Pancreas (tissue), 10 donors: ENCODE measurements at regions not wholly inside any gene's neighbourhood (a gene's known extent, or its start where the extent isn't known, plus 50 kb on each side); places are given as distances from the start of the nearest gene placed in this dataset.

Source experiments
- ATAC-seq, 4 donors: fragments of 200-7000 bp; cut with Tn5 transposase; one replicate each; pipeline versions ENCODE4 v1.8.0 to v1.9.1; 2020; ENCODE audit warnings: mild to moderate bottlenecking in 4 of 4, moderate library complexity in 4 of 4
- DNase-seq, 6 donors: peaks; one replicate each; pipeline ENCODE4 v3.0.0-alpha.2; 2020
- FAIRE-seq: peaks from 2 replicates; lab custom pipeline; 2012; peaks lifted over from hg19 to GRCh38; lab: Jason Lieb, UNC
- H3K27ac ChIP-seq, 4 donors: fragments of 200-600 bp; sonication (generic); 1 replicate in 3 of 4; 2 replicates in 1 of 4; pipeline versions ENCODE4 v1.5.0 to v1.8.0; 2020
- H3K27me3 ChIP-seq, 4 donors: fragments of 200-600 bp; one replicate each; pipeline ENCODE4 v1.8.0; 2021
- H3K36me3 ChIP-seq, 3 donors: fragments of 200-600 bp; sonication (generic) in 1 of 3; one replicate each; pipeline versions ENCODE4 v1.5.0 to v1.8.0; 2020 to 2021
- H3K4me1 ChIP-seq, 3 donors: fragments of 200-600 bp; one replicate each; pipeline ENCODE4 v1.8.0; 2021
- H3K4me3 ChIP-seq, 4 donors: fragments of 200-600 bp; sonication (generic) in 2 of 4; one replicate each; pipeline versions ENCODE4 v1.5.0 to v1.8.0; 2020 to 2021
- H3K9me3 ChIP-seq, 4 donors: fragments of 200-600 bp; one replicate each; pipeline ENCODE4 v1.8.0; 2021
- CTCF ChIP-seq, 4 donors: fragments of 200-600 bp; sonication (generic) in 3 of 4; IDR thresholded peaks; one replicate each; pipeline versions ENCODE4 v1.5.0 to v1.8.0; 2021; ENCODE audit warnings: antibody characterized with exemption in 4 of 4
- WGBS, 2 donors: extraction: QIAGEN DNeasy Blood & Tissue Kit; methylation state at CpG; one replicate each; pipeline ENCODE4 v1.1.7; 2013; 5-methylcytosine and 5-hydroxymethylcytosine counted together
- intact Hi-C, 3 donors: fragments of 100-400 bp; cut with DNase I; formaldehyde crosslinking; loops; one replicate each; pipeline versions ENCODE4 v1.11.1 to v1.14.2; 2022
- donor health status: healthy with polysubstance abuse.
- donor health status: DM: no; HTN: no; CAD: no; lungs with moderate emphysema.
- donor health status: DM: no; HTN: no; CAD: no.
- donor health status: control.
- donor health status: control.
- donor health status: Bipolar disorder and iron deficiency.
- donor health status: DM: yes; HTN: yes; CAD: no.
- donor health status: DM: no; HTN: no; CAD: no.
- donor health status: DM: no; HTN: no; CAD: no.
- donor health status: DM: yes; HTN: yes; CAD: no.

GRCh38 chr7:8938044-8938805 is 504.8 kb downstream of the NXPH1 start:
- 48 to 53% methylated on average over 9 of the region's 9 CpGs for WGBS, 2 donors
- no peak for TF ChIP-seq CTCF (IDR thresholded peaks at IDR 0.05)
- Histone ChIP-seq H3K9me3 (no peaks in the 10 kb centered on the region), H3K4me1 (no peaks in the 10 kb centered on the region), H3K36me3 (no peaks in the 10 kb centered on the region), H3K4me3 (no peak overlapping the region), H3K27ac (no peak overlapping the region), H3K27me3 (no peaks in the 10 kb centered on the region)
- ATAC-seq (no peak), DNase-seq (no peak), FAIRE-seq (no peak)
- intact Hi-C loops, result no loop called here

- FAIRE-seq, result no peak
Measured at GRCh38 chr7:8939446-8939845, 506.0 kb downstream of the NXPH1 start.

GRCh38 chr7:8963722-8964121 is 530.3 kb downstream of the NXPH1 start:
- DNase-seq, result no peak
- Histone ChIP-seq H3K4me3 (no peak overlapping the region), H3K27me3 (no peaks in the 10 kb centered on the region), H3K4me1 (no peaks in the 10 kb centered on the region), H3K9me3 (no peaks in the 10 kb centered on the region), H3K27ac (no peak overlapping the region), H3K36me3 (no peaks in the 10 kb centered on the region)
- 39 to 58% methylated on average over 2 of the region's 2 CpGs for WGBS, 2 donors
- TF ChIP-seq CTCF (IDR thresholded peaks at IDR 0.05), result no peak
- ATAC-seq, result no peak
- no peak for FAIRE-seq
- intact Hi-C loops, result no loop called here

More at GRCh38 chr7:8939446-8939845, 506.0 kb downstream of the NXPH1 start:
- H3K4me1 ChIP-seq, result no peaks in the 10 kb centered on the region
- H3K27ac ChIP-seq, result no peak overlapping the region
- no peak for TF ChIP-seq CTCF (IDR thresholded peaks at IDR 0.05)
- no peaks in the 10 kb centered on the region for H3K27me3 ChIP-seq
- H3K36me3 ChIP-seq, result no peaks in the 10 kb centered on the region
- no peak overlapping the region for H3K4me3 ChIP-seq
- no peak for DNase-seq
- 26 to 33% methylated on average over 1 of the region's 1 CpG for WGBS, 2 donors
- ATAC-seq, result no peak
- intact Hi-C loops, result no loop called here
- no peaks in the 10 kb centered on the region for H3K9me3 ChIP-seq

- 67 to 78% methylated on average over 3 of the region's 3 CpGs for WGBS, 2 donors
- TF ChIP-seq CTCF (IDR thresholded peaks at IDR 0.05), result no peak
- DNase-seq (no peak), FAIRE-seq (no peak), ATAC-seq (no peak)
- no peak overlapping the region for H3K4me3 ChIP-seq
- H3K36me3 ChIP-seq, result no peaks in the 10 kb centered on the region
- no peaks in the 10 kb centered on the region for H3K27me3 ChIP-seq
- intact Hi-C loops, result no loop called here
- H3K4me1 ChIP-seq, result no peaks in the 10 kb centered on the region
- H3K27ac ChIP-seq, result no peak overlapping the region
- H3K9me3 ChIP-seq, result no peaks in the 10 kb centered on the region
Measured at GRCh38 chr7:8965177-8965576, 531.8 kb downstream of the NXPH1 start.

- Histone ChIP-seq H3K4me1 (no peaks in the 10 kb centered on the region), H3K27ac (no peak overlapping the region), H3K9me3 (no peaks in the 10 kb centered on the region), H3K27me3 (no peaks in the 10 kb centered on the region), H3K36me3 (no peaks in the 10 kb centered on the region), H3K4me3 (no peak overlapping the region)
- WGBS, 2 donors, result 61 to 65% methylated on average over 3 of the region's 3 CpGs
- no peak for TF ChIP-seq CTCF (IDR thresholded peaks at IDR 0.05)
- intact Hi-C loops, result no loop called here
- no peak for ATAC-seq
- FAIRE-seq, result no peak
- no peak for DNase-seq
Measured at GRCh38 chr7:8973601-8974000, 540.2 kb downstream of the NXPH1 start.
